ENCODE measurements at regions not wholly inside any gene's neighbourhood (a gene's known extent, or its start where the extent isn't known, plus 50 kb on each side); places are given as distances from the start of the nearest gene placed in this dataset.
"Not testable (repeated sequence)": the region's sequence is repeated elsewhere in the genome, so short reads cannot be mapped to it uniquely, and the experiment has no call there.

DNA sequence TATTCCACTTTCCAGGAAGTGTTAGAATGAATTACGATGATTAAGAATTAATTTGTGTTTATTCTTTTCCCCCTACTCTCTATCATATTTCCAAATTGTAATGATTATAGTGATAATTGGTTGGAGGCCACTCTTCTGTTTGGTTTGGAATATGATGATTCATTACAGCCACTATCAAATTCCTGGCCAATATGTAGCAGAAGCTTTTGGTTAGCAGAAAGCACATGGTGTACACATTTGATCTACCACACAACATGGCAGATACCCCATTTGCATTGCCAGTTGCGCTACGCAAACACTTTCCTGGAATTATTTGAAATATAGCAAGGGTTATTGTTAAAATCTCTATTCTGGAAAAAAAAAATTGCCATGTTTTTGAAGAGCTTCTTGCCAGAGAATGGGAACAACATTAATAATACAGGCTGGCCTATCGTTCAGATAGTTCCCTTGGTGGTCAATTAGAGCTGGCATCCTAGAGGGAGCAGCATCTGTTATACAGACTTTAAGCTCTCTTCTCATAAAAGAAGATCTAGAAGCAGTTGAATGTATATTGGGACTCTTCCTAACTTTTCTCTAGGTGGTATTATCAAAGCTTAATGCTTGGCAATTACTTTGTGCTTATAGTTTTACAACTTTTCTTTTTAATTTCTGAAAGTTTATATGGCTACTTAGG lies 455.0 kb upstream of the ACTBL2 start:
- DNase-seq = no peak

DNA sequence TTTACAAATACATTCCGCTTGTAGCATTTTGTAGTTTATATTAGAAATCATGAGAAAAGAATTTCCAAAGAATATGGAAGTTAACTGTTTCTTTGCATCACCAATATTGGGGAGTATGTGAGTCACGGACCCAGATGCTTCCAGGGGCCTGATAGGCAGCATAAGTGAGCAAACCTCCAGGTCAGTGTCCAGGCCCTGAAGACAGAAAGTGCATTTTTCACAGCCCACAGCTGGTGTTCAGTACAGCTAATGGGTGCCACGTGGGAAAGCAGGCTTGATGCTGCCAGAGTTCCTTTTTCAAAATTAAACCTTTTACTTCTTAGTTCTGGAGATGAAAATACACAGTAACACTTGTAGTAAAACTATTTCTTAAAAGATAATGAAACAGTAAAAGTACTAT lies 454.4 kb upstream of the ACTBL2 start:
- no peak for DNase-seq

DNA sequence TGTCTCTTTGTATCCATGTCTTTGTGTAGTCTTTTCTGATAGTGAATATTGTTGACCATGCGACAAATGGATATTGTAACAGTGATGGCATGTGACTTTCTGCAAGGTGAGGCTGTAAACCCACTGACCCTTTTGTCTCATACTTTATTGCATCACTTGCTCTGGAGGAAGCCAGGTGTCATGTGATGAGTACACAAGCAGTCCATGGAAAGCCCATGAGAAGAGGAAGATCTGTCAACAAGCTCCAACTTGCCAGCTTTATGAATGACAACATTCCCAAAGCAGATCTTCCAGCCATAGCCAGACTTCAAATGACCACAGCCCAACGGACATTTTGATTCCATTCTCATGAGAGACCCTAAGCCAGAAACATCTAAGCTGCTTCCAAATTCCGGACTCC lies 450.1 kb upstream of the ACTBL2 start:
- no peak for DNase-seq

DNA sequence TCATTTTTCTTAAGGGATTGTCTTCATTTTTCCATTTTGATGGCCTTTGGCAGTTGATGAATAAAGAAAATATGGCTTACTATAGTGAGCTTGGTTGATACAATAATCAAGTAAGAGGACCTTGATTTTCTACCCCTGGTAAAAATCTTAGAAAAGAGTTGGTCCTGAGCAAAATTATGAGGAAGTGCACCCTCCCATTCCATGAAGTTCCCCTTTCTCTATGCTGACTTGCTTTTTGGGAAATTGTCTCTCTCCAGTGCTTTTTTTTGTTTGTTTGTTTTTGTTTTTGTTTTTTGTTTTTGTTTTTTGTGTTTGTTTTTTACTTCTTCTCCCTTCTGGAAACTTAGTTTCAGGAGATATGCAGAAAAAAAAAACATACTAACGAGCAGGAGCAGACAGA lies 449.2 kb upstream of the ACTBL2 start:
- DNase-seq = no peak

DNA sequence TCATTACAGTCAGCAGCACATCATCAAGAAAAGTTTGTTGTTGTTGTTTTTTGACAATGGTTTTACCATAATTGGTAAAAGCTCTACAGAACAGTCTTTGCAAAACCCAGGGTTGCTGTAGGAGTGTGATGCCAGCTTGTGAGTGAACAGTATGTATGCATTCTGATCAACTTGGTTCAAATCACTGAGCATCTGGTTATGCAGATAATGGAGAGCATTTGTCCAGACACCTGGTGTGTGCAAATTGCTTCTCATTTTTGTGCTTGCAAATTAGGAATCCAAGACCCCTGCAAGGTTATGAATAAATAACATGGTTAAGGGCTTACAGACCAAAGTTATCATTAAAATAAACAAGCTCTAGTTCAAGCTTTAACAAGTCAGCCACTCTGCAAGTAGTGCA lies 448.7 kb upstream of the ACTBL2 start:
- no peak for DNase-seq

DNA sequence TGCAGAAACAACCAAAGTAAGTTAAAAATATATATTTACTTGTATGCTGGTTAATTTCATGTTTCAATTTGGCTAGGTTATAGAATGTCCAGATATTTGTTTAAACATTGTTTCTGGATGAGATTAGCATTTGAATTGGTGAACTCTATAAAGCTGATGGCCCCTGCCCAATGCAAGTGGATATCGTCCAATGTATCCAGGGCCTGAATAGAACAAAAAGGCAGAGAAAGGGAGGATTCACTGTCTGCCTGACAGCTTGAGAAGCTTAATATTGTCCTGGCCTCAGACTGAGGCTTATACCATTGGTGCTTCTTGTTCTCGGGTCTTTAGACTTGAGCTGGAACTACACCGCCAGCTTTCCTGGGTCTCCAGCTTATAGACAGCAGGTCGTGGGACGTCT lies 446.7 kb upstream of the ACTBL2 start:
- DNase-seq = no peak

DNA sequence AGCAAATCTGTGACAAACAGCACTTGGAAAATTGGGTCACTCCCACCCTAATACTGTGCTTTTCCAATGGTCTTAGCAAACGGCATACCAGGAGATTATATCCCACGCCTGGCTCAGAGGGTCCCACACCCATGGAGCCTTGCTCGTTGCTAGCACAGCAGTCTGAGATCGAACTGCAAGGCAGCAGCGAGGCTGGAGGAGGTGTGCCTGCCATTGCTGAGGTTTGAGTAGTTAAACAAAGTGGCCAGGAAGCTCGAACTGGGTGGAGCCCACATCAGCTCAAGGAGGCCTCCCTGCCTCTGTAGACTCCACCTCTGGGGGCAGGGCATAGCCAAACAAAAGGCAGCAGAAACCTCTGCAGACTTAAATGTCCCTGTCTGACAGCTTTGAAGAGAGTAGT lies 440.5 kb upstream of the ACTBL2 start:
- DNase-seq = not testable (repeated sequence)

DNA sequence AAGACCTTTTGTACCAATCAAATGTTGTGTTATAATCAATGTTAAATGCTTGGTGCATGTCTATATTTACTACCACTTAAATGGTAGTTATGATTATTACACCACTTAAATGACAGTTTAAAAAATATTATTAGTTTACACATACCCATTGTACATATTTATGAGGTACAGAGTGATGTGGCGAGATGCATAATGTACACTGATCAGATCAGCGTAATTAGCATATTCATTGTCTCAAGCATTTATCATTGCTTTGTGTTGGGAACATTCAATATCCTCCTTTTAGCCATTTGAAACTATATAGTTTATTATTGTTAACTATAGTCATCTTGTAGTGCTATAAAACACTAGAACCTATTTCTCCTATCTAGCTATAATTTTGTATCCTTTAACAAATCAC lies 434.4 kb upstream of the ACTBL2 start:
- no peak for DNase-seq

DNA sequence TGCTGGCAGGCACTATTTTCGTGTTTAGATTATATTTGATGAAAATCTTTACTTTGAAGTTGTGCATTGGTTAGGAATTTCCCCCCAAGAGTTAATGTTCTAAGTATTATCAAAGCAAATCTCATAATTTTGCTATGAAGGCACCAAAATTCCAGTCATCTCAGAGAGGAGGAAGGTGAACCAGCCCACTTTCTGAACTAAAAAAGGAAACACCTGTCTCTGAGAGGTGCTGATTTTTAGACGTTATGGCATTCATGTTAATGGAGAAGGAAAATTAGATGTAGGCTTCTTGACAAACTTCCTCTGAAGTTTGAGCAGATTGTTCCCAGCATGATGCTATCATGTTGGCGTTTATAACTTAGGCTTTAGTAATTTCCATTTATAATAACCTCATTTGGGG lies 432.9 kb upstream of the ACTBL2 start:
- no peak for DNase-seq

DNA sequence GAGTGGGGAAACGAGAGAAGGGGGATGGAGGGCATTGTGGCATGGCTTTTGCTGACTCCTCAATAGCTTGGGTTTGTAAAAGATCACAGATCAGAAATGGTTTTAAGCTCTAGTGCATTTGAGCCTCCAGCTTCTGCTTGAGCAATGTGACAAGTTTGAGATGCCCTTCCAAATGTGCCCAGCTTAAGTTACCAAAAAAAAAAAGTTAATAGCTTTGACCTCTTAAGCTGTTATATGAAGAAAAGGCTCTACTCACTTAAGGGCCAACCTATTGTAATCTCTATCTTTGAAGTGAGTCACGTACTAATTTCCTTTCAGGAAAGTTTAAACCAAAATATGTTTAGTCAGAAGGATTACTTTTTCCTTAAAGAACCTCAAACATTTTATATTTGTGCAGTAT lies 428.8 kb upstream of the ACTBL2 start:
- DNase-seq = no peak

DNA sequence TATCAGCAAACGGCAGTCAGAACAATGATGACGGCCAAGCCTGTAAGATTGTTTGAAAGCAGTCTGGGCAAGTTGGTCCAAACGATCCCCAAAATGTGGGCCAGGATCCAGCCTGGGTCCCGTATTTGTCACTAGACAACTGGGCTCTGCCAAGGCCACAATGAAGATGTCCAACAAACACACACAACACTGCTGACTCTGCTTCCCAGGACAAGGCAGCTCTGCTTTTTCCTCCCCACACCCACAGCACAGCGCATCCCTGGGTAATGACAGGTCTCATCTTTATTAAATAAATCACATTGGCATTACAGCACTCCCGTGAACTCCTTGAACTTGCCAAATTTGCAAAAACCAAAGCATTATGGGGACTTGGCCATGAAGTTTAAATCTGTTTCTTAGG lies 424.1 kb upstream of the ACTBL2 start:
- no peak for DNase-seq

DNA sequence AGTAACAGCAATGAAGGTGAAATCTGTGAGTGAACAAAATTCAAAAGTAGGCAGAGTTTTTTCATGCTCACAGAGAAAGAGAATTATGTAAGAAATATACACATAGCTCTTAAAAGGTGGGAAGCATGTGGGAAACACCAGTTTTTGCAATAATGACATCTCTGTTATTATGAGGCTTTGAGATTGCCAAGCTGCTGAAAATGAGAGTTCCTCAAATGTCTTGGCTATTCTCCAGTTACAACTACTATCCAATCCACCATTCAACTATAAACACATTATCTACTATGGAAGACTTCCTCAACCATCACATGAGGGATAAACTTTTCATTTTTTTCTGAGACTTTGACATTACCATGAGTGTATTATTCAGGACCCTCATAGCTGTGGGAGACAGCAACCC lies 420.8 kb upstream of the ACTBL2 start:
- DNase-seq = no peak

DNA sequence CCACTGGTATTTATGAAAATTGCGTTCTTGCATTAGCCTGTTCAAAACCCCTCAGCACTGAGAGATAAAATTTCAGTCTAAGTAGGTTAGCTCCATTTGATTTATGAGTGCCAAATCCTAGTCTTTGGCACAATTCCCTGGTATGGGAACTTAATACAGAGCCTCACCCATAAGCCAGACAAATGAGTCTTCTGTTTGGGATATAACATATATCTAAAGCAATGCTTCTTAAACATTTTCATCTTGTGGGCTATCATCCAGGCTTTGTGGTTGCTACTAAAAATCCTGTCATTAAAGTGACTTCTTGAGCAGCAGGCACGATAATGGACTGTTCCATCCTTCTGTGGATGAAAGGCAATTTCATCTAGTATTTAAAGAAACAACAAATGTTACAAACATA lies 419.5 kb upstream of the ACTBL2 start:
- DNase-seq = no peak

DNA sequence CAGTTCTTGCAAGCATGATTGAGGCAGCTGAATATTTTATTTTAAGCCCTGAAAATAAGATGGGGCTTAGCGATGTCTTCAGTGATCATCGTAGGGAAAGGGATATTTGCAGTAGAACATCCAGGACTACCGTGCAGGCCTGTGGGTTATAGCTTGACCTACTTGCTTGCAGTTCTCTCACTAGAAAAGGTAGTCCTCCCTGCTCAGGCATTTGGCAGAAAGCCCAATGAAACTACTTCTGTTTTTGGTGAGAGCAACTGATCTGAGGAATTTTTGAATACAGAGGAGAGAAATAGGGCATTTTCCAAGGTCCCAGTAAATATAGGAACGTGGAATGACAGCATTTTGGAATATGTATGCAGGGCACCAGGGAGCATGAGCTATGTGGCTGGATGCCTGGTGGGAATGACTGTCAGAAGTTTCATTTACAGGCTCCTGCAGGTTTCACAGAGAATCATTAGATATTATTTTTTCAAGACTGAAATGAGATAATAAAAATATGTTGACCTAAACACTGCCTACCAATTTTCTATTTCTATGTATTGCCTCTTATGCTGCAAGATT lies 417.9 kb upstream of the ACTBL2 start:
- DNase-seq = no peak

DNA sequence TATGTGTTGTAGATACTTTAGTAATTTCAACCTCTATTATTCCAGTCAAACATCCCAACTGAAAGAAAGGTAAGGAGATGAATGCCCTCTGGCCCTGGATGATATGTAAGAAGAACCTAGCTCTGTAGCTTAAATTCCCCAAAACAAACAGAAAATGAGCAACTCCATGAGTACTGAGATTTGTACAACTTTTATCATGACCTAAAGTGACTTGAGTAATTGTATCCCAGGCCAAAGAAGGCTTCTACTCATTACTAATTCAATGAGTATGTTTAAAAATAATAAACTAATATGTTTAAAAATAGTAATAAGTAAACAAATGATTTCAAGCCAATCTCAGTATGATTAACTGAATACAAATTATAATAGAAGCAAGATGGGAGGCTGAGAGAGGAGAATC lies 414.0 kb upstream of the ACTBL2 start:
- no peak for DNase-seq

DNA sequence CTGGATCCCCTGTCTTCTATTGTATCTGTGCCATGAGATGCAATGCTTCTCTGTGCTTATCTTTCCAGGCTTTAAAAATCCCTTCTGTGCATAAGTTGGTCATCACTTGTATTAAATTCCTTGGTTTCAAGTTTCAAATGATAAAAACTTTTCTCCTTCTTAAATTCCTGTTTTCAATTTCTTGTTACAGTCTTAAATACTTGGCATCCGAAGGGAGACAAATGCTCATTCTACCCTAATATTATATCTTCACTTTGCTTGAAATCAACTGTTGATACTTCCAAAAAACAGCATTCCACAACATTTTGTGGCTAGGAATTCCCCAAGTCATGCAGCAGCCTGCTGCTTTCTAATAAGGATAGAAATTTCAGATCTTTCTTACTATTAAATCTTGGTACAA lies 413.2 kb upstream of the ACTBL2 start:
- no peak for DNase-seq

DNA sequence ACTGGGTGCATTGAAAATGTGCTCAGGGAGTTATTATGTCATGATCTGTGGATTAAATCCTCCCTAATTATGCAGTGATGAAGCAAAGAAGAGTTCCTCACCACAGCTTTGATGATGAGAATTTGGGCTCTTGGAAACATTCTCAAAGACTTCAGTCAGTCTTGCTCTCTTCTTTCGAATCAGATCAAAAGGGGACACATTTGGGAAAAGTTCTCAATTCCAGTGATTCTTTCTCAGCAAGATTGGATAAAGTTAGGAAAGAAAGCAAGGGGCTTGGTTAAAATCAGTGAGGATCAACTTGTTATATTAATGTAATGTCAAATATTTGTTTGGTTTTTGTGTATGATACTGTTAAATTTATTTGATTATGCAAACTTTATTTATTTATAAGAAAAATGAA lies 411.3 kb upstream of the ACTBL2 start:
- DNase-seq = no peak

DNA sequence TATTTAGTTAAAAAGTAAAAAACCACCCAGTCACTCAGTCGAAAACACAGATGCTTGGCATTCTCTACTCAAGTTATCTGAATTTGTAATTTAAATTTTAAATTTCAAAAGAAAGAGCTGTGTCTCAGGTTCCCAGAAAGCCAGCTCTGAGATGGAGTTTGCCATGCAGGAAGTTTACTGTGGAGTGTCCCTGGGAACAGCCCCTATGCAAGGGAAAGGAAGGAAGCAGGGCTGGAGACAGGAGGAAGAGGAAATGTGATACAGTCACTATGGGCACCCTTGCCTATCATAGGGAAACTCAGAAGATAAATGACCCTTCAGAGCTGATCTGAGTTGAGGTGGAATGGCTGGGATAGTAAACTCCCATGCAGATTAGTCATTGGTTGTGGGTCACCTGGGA lies 408.8 kb upstream of the ACTBL2 start:
- no peak for DNase-seq

DNA sequence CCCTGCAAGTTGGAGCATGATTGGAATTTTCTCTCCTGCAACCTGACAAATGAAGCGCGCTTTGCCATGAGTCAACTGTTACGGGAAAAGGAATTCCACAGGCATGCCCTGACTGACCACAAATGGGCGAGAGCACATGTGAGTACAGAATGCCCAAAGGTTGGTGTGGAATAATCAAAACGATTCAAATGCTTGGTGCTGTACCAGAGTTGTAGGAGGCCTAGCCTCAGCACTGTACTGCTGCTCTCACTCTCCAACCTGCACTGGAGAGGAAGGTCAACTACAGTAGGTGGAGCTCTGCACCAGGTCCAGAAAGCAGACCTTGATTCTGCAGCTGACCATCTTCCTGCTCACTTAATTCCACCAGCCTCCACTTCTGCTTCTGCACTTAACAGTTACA lies 406.9 kb upstream of the ACTBL2 start:
- DNase-seq = no peak

DNA sequence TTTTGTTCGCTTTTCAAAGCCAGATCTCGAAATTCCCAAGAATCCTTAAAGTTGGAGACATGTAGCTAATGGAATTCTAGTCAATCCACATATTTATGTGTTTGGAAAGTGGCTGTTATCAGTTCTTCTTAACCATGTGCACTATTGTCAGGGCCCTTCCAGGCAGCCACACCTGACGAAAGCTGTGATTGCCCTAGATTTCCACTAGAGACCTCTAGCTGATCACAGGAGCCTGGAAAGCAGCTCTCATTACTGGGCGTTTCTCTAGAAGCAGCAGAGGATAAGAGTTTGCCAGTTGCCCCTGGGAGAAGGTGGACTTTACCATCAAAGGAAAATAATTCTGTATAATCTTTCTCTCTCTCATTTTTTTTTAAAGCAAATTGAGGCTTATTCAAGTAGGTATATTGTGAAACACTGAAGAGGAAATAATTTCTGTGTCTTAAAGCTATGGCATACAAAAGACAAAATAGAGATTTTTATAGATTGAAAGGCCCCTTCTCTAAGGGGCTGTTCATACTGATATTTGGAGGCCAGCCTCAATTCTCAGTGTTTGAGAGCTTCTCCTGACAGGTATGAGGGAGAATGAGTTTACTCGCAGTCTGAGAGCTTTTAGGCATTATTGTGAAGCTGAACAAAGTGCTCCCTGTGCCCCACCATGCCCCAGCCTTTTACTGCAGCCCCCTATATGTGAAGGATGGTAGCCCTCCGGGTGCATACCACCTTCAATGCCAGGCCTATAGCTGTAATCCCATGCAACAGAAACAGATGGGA lies 405.4 kb upstream of the ACTBL2 start:
- peak; percentile 1 for DNase-seq

DNA sequence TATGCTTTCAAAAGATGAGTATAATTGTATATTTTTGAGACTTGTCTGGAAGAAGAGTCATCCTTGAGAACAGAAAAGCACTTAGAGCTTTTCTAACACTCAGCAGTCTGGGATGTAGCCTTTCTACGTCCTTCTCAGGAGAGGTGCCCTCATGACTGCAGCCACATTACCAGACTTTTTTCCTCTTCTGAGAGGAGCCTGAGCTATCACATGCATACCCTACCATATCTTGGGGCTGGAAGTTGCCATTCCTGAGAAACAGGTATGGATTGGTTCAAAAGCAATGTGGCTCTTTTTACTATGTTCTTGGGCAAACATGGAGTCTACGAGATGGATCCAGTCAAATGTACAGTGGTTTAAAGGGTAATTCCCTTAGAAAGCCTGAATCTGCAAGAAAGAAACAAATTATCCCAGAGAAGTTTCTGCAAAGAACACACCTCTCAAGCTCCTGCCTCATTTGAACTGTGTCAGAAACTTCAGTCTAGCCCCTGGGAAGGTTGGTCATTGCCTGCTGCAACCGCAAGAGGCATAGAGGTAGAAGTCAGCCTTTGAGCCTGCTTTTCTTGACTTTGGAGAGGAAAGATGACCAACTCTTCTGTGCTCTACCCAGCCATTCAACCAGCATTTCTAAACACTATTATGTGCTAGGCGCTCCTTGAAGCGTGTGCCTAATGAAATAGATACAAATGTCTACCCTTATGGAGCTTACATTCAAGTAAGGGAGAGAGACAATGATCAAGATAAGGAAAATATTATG lies 401.9 kb upstream of the ACTBL2 start:
- no peak for DNase-seq

DNA sequence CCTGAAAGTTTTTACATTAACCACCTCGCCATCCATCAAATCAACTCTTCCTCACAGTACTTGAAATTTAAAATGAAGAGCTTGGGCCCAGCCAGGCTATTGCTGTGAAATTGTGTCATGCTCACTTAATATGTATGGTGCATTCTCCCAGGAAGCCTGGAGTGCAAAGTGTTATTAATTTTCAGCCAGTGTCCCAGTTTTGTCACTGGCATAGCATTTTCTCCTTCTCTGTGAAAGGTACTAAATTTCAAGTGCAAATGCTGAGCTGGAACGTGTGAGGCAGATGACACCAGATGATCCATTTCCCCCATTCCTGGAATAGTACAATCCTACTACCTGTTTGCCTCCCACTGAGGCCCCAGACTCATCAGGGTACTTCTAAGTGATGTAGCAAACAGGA lies 397.6 kb upstream of the ACTBL2 start:
- no peak for DNase-seq

DNA sequence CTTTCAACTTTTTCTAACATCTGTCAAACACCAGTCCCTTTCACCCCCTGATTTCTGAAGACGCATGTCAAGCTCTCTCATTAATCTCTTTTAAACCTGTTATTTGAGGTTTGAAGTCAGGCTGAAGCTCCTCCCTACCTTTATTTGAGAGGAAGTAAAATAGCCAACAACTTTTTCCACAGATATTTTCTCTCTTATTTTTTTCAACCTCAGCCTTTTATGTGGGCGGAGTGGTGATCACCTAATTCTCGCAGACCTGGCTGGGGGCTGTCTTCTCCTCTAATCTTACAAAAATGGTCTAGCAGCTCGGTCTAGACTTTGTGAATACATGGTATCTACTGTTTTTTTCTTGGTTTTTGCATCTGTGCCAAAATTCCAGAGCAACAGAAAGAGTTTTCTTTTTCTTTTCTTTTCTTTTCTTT lies 395.7 kb upstream of the ACTBL2 start:
- DNase-seq = no peak

DNA sequence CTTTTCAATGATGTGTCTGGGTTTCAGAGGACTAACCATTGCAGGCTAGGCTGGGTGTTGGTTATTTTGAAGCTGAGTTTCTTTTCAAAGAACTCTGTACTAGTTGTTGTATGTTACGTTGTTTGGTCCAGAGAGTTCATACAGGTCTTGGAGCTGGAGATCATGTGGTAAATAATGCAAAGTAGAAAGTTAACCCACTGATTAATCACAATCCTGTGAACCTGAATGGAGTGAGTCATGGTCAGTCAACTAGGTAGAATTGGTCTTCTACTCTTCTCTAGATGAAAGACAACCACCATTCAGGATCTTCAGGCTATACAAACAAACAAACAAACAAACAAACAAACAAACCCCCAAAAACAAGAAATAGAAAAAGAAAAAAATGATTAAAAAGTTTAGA lies 388.9 kb upstream of the ACTBL2 start:
- no peak for DNase-seq
